Mucosa of rectum (tissue), 2 donors: ENCODE measurements at regions not wholly inside any gene's neighbourhood (a gene's known extent, or its start where the extent isn't known, plus 50 kb on each side); places are given as distances from the start of the nearest gene placed in this dataset.

Source experiments
- H3K27ac ChIP-seq, 2 donors: one replicate each; pipeline ENCODE4 v1.7.0; 2013; ENCODE audit warnings: inconsistent platforms in 2 of 2, low read depth in 2 of 2, low read length in 2 of 2
- H3K27me3 ChIP-seq, 2 donors: one replicate each; pipeline ENCODE4 v1.7.0; 2013; ENCODE audit warnings: low read length in 2 of 2; ENCODE audit not compliant: control insufficient read depth in 2 of 2, insufficient read depth in 2 of 2
- H3K36me3 ChIP-seq, 2 donors: one replicate each; pipeline ENCODE4 v1.7.0; 2013; ENCODE audit warnings: low read length in 2 of 2; ENCODE audit not compliant: control insufficient read depth in 2 of 2, insufficient read depth in 2 of 2
- H3K4me1 ChIP-seq, 2 donors: one replicate each; pipeline ENCODE4 v1.7.0; 2013; ENCODE audit warnings: low read length in 2 of 2, mild to moderate bottlenecking in 1 of 2; ENCODE audit not compliant: control insufficient read depth in 2 of 2, insufficient read depth in 2 of 2
- H3K4me3 ChIP-seq, 2 donors: one replicate each; pipeline ENCODE4 v1.7.0; 2013; ENCODE audit warnings: low read length in 2 of 2
- H3K9ac ChIP-seq, 2 donors: one replicate each; pipeline ENCODE4 v1.7.0; 2013; ENCODE audit warnings: low read length in 2 of 2, low read depth in 1 of 2, mild to moderate bottlenecking in 1 of 2
- H3K9me3 ChIP-seq, 2 donors: one replicate each; pipeline ENCODE4 v1.7.0; 2013; ENCODE audit warnings: low read length in 2 of 2; ENCODE audit not compliant: control insufficient read depth in 2 of 2
- donor health status: healthy.
- donor health status: Normal muscosa, but diverticular disease.

DNA sequence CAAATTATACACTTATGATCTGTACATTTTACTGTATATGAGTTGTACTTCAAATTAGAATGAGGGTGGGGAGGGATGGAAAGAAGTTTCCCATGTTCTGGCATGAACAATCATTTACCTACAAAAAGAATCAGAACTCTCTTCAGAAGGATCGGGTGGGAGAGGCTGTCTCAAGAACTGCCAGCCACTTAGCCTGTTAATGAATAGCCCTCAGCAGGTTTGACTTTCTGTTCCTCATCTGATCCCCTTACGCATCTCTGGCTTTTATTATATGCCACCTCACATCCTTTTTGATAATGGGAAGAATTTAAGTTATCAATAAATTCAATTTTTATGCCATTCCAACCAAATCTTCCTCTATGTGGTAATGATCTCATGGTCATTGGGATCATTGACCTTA lies 168.3 kb upstream of the TGFBR2 start:
- Histone ChIP-seq H3K27me3 (no peaks in the 10 kb centered on the region), H3K27ac (no peak overlapping the region), H3K9ac (no peak overlapping the region), H3K4me3 (no peak overlapping the region), H3K36me3 (no peaks in the 10 kb centered on the region), H3K4me1 (no peaks in the 10 kb centered on the region), H3K9me3 (no peaks in the 10 kb centered on the region)

DNA sequence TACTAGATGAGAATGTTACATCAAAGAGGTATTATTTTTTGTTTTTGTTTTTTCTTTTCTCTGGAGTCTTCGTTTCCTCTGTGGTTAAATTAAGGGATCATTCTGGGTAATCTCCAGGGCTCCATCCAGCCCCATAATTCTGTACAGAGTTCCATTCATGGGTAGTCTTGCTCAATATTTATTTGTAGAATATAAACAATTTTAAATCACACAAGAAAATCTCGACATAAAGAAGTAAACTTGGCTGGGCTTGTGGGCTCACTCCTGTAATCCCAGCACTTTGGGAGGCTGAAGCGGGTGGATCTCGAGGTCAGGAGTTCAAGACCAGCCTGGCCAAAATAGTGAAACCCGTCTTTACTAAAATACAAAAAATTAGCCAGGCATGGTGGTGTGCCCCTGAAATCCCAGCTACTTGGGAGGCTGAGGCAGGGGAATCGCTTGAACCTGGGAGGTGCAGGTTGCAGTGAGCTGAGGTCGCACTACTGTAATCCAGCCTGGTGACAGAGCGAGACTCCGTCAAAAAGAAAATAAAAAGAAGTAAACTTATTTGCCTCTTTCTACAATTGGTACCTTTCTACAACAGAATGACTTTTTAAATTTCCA lies 166.8 kb upstream of the TGFBR2 start:
- Histone ChIP-seq H3K36me3 (no peaks in the 10 kb centered on the region), H3K4me3 (no peak overlapping the region), H3K27ac (no peak overlapping the region), H3K27me3 (no peaks in the 10 kb centered on the region), H3K9me3 (no peaks in the 10 kb centered on the region), H3K4me1 (no peaks in the 10 kb centered on the region), H3K9ac (no peak overlapping the region)

DNA sequence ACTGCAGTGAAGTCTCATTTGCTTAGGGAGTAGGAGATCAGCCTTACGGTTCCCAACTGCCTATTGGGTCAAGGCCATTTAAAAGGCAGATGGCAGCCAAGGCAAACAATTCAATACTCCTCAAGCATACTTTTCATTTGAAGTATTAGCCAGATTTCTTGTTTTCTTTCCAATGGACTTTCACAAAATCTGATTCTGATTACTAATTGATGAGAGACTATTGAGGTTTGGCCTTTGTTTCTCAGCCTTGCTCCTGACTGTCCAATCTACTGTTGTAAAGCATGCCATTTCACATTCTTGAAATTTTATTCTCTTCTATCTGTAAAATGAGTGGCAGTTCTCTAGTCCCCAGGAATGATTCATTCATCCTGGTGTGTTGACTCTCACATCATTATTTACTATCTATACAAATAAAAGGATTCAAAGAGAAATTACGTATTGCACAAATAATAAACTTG lies 166.2 kb upstream of the TGFBR2 start:
- no peaks in the 10 kb centered on the region for H3K36me3 ChIP-seq
- no peaks in the 10 kb centered on the region for H3K4me1 ChIP-seq
- no peak overlapping the region for H3K27ac ChIP-seq
- H3K9ac ChIP-seq, result no peak overlapping the region
- no peaks in the 10 kb centered on the region for H3K27me3 ChIP-seq
- no peak overlapping the region for H3K4me3 ChIP-seq
- no peaks in the 10 kb centered on the region for H3K9me3 ChIP-seq

DNA sequence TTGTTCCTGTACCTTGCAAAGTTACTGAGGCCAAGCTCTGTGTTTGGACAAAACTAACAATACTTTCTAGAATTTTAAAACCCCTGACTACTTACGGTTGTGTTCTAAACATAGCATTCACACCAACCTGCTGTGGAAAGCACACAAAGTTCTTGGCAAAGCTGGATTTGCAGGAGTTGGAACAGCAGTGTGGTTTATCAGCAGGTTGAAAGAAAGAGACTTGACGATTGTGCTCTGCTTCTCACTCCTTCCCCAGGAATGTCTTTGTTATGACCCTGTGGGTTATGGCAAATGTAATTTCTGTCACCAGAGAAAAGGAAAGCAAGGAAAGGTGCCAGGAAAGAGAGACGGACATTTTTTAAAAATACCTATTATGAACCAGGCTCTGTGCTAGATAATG lies 165.5 kb upstream of the TGFBR2 start:
- H3K36me3 ChIP-seq, result no peaks in the 10 kb centered on the region
- no peak overlapping the region for H3K27ac ChIP-seq
- H3K9me3 ChIP-seq, result no peaks in the 10 kb centered on the region
- H3K27me3 ChIP-seq, result no peaks in the 10 kb centered on the region
- H3K4me1 ChIP-seq, result no peaks in the 10 kb centered on the region
- no peak overlapping the region for H3K9ac ChIP-seq
- no peak overlapping the region for H3K4me3 ChIP-seq

DNA sequence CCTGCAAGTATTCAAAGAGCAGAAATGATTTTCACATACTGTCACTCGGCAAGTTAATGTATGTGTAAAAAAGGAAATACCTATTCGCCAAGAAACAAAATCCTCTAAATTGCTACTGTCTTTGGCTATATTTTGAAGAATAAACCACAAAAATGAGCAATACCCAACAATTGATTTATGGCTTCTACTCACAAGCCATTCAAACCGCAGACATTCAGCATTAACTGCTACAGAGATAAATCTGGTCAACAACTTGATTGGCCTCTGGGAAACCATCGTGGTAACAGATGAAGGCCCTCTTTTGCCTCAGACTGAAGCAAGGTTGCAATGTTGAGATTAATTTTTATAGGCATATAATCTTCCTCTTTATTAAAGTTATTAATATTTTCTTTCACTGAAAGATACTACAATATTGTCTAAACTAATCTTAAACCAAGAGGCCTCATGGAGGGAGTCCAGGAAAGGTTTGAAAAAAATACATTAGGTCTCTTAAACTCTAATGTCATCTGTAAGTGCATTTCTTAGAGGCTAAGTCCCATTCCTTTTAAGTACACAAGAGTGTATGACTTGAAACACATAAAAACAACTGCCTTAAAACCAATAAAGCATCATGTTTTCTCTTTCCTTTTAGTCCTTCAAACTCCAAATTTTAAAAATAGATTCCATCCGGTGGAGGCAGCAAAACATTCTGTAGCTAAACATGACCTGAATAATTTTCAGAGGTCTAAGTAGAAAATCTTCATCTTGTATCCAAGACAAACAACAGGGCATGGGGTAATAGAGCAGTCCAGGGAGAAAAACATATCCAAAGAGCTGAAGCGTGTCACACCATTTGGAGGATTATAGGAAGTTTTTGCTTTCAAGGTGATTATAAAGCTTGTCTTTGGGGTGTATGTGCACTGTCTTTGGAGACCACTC lies 162.4 kb upstream of the TGFBR2 start:
- Histone ChIP-seq H3K4me3 (no peak overlapping the region), H3K27ac (no peak overlapping the region), H3K36me3 (no peaks in the 10 kb centered on the region), H3K27me3 (no peaks in the 10 kb centered on the region), H3K4me1 (no peaks in the 10 kb centered on the region), H3K9me3 (no peaks in the 10 kb centered on the region), H3K9ac (no peak overlapping the region)

DNA sequence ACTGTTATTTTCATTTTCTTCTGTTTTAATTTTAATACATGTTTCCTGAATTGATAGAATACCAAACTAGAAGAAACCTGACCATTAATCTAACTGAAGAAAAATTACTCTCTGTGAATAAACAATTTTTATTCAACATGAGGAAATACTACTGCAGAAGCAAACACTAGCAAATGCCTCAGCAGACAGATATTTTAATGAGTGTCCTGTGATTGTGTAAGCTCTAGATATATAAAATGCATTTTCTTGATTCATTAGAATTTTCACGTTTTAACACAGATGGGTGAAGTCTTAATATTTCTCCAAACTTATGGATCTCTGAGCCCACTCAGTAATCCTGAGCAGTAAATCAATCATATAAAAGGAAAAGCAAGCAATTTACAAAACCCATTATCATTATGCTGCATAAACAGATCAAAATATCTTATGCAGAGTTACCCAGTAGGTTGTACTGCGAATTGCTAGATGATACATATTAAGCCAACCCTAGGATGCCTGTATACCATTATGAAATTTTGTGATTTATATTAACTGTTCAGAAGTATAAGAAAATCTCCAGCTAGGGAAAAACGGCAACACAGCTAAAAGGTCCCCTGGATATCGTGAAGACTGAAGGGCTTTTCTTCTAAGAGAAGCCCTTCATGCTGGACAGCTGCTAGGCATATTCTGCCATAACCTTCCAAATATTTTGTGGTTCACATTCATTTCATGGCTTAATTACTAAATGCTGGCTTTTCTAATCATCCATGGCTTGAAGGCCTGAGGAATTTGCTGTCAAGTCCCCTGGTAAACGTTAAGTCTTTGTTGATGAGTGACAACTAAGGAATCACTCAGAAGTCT lies 157.7 kb upstream of the TGFBR2 start:
- Histone ChIP-seq H3K4me3 (no peak overlapping the region), H3K9ac (no peak overlapping the region), H3K27ac (no peak overlapping the region), H3K4me1 (no peaks in the 10 kb centered on the region), H3K27me3 (no peaks in the 10 kb centered on the region), H3K36me3 (no peaks in the 10 kb centered on the region), H3K9me3 (no peaks in the 10 kb centered on the region)

DNA sequence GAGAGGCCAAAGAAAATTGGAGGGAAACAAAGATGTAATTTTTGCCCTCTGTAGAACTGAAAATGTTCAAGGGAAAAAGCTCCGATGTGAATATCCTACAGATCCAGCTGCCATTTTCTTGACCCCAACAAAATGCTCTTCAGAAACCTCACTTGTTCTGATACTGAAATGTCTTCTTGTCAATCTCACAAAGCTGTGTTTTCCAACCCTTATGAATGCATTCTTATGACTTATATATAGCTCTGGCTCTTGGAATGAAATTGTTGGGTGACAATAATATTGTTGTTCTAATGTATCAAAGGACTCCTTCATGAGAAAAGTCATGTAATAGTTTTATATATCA lies 157.1 kb upstream of the TGFBR2 start:
- Histone ChIP-seq H3K9ac (no peak overlapping the region), H3K9me3 (no peaks in the 10 kb centered on the region), H3K4me1 (no peaks in the 10 kb centered on the region), H3K27me3 (no peaks in the 10 kb centered on the region), H3K4me3 (no peak overlapping the region), H3K27ac (no peak overlapping the region), H3K36me3 (no peaks in the 10 kb centered on the region)

- Histone ChIP-seq H3K9me3 (no peaks in the 10 kb centered on the region), H3K4me1 (no peaks in the 10 kb centered on the region), H3K4me3 (no peak overlapping the region), H3K9ac (no peak overlapping the region), H3K36me3 (no peaks in the 10 kb centered on the region), H3K27ac (no peak overlapping the region), H3K27me3 (no peaks in the 10 kb centered on the region)
Observed at GRCh38 chr3:30452446-30452845, 154.0 kb upstream of the TGFBR2 start.

DNA sequence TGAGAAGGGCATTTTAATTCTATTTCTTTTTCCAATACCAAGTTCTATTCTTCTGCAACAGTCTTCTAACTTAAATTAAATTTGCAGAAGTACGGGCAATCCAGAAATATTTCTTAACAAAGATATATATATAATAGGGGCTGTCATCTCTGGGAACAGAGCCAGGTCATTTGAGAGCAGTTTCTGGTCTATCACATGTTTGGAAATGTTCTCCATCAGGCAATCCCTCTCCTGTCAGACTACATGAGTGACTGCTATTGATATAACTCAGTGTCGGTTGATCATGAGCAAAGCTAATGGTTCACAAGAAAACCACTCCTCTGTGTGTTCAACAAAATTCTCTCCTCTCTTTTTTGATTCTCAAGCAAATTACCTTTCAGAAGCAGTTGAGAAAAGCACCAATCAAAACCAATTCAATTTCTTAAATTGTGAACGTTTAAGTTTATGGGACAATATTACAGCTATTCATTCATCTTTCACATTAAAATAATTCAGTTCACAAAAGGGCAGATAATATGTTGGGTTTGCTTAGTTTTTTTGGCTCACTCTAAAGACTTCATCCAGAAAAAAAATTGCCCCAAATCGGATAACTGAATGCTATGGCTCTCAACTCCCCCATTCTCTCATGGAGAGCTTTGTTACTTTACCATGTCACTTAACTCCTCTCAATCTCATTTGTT lies 152.9 kb upstream of the TGFBR2 start:
- H3K9me3 ChIP-seq, result no peaks in the 10 kb centered on the region
- H3K36me3 ChIP-seq, result no peaks in the 10 kb centered on the region
- no peaks in the 10 kb centered on the region for H3K4me1 ChIP-seq
- no peak overlapping the region for H3K4me3 ChIP-seq
- H3K27me3 ChIP-seq, result no peaks in the 10 kb centered on the region
- no peak overlapping the region for H3K27ac ChIP-seq
- no peak overlapping the region for H3K9ac ChIP-seq
